Gastrocnemius medialis (tissue), 4 donors: ENCODE measurements at regions not wholly inside any gene's neighbourhood (a gene's known extent, or its start where the extent isn't known, plus 50 kb on each side); places are given as distances from the start of the nearest gene placed in this dataset.

Source experiments
- POLR2A ChIP-seq, 2 donors: fragments of 450-650 bp; IDR thresholded peaks; one replicate each; pipeline ENCODE4 v1.6.1; 2017; ENCODE audit warnings: antibody characterized with exemption in 2 of 2, mild to moderate bottlenecking in 2 of 2, moderate library complexity in 2 of 2
- TF ChIP-seq, protein P1 (sequence below), 5 experiments: fragments of 450-650 bp in 3 of 5; fragments of 200-600 bp in 2 of 5; sonication (generic) in 2 of 5; IDR thresholded peaks in 4 of 5; conservative IDR thresholded peaks in 1 of 5; 1 replicate in 4 of 5; 2 replicates in 1 of 5; pipeline ENCODE4 v1.5.1; 2016 to 2019; ENCODE audit warnings: antibody characterized with exemption in 5 of 5, mild to moderate bottlenecking in 3 of 5, moderate library complexity in 3 of 5

DNA sequence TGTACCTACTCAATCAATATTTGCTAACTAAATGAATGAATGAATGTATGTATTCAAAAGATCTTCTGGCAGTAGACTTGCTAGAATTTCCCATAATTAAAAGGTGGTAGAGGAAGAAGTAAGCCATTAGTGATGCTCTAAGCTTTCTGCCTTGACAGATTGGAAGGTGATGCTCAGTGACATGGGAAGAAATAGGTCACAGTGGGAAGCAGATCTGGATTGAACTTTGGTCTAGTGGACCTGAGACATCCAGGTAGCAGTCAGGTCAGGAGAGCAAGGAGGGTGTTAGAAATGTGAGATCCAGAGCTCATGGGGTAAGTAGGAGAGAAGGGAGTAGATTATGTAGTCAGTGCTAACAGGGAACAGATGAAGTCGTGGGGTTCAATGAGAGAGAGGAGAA lies 106.4 kb downstream of the SNX5 start:
- TF ChIP-seq, protein P1, sequence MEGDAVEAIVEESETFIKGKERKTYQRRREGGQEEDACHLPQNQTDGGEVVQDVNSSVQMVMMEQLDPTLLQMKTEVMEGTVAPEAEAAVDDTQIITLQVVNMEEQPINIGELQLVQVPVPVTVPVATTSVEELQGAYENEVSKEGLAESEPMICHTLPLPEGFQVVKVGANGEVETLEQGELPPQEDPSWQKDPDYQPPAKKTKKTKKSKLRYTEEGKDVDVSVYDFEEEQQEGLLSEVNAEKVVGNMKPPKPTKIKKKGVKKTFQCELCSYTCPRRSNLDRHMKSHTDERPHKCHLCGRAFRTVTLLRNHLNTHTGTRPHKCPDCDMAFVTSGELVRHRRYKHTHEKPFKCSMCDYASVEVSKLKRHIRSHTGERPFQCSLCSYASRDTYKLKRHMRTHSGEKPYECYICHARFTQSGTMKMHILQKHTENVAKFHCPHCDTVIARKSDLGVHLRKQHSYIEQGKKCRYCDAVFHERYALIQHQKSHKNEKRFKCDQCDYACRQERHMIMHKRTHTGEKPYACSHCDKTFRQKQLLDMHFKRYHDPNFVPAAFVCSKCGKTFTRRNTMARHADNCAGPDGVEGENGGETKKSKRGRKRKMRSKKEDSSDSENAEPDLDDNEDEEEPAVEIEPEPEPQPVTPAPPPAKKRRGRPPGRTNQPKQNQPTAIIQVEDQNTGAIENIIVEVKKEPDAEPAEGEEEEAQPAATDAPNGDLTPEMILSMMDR (IDR thresholded peaks at IDR 0.05 in 4 of 5, conservative IDR thresholded peaks at IDR 0.05 in 1 of 5): no peak
- TF ChIP-seq POLR2A (IDR thresholded peaks at IDR 0.05): no peak
